GM23338 (cell line): ENCODE measurements at regions not wholly inside any gene's neighbourhood (a gene's known extent, or its start where the extent isn't known, plus 50 kb on each side); places are given as distances from the start of the nearest gene placed in this dataset.
A peak's percentile ranks its signal among the peaks of the same experiment; 100 is the strongest.

Experiments
- ATAC-seq: fragments of 200-7000 bp; cut with Tn5 transposase; 3 replicates; pipeline ENCODE4 v1.9.1; 2020
- DNase-seq: peaks from one replicate; pipeline ENCODE4 v3.0.0-alpha.2; 2015; ENCODE audit warnings: low spot score
- H2AFZ ChIP-seq: fragments of 200-600 bp; sonication (generic); 2 replicates; pipeline ENCODE4 v1.8.0; 2016; ENCODE audit warnings: antibody characterized with exemption, mild to moderate bottlenecking, moderate library complexity
- H3F3A ChIP-seq: fragments of 200-600 bp; sonication (generic); replicated peaks from 2 replicates; pipeline ENCODE4 v1.8.0; 2017; ENCODE audit warnings: antibody characterized with exemption, mixed run types, low read depth
- H3K27ac ChIP-seq: fragments of 200-600 bp; sonication (generic); 2 replicates; pipeline ENCODE4 v1.6.1; 2016; ENCODE audit warnings: low read depth
- H3K27me3 ChIP-seq: fragments of 200-600 bp; sonication (generic); 2 replicates; pipeline ENCODE4 v1.8.0; 2016; ENCODE audit warnings: mild to moderate bottlenecking, mixed run types, moderate library complexity; ENCODE audit not compliant: insufficient read depth
- H3K36me3 ChIP-seq: fragments of 200-600 bp; sonication (generic); 2 replicates; pipeline ENCODE4 v1.8.0; 2016; ENCODE audit warnings: mild to moderate bottlenecking; ENCODE audit not compliant: insufficient read depth
- H3K4me1 ChIP-seq: fragments of 200-600 bp; sonication (generic); 2 replicates; pipeline ENCODE4 v1.8.0; 2016; ENCODE audit warnings: mild to moderate bottlenecking, moderate library complexity; ENCODE audit not compliant: insufficient read depth
- H3K4me2 ChIP-seq: fragments of 200-600 bp; sonication (generic); 2 replicates; pipeline ENCODE4 v1.7.1; 2017; ENCODE audit warnings: mixed run types
- H3K4me3 ChIP-seq: fragments of 200-600 bp; sonication (generic); 2 replicates; pipeline ENCODE4 v1.6.1; 2016; ENCODE audit warnings: mixed run types
- H3K79me2 ChIP-seq: fragments of 200-600 bp; sonication (generic); replicated peaks from 2 replicates; pipeline ENCODE4 v1.8.0; 2017; ENCODE audit warnings: mild to moderate bottlenecking; ENCODE audit not compliant: insufficient read depth
- H3K9me2 ChIP-seq: fragments of 200-600 bp; sonication (generic); 2 replicates; pipeline ENCODE4 v1.8.0; 2017; ENCODE audit not compliant: insufficient read depth
- H4K20me1 ChIP-seq: fragments of 200-600 bp; sonication (generic); replicated peaks from 2 replicates; pipeline ENCODE4 v1.8.0; 2017; ENCODE audit warnings: mild to moderate bottlenecking; ENCODE audit not compliant: insufficient read depth
- H3K27ac Mint-ChIP-seq: 2 replicates; pipeline ENCODE4 v1.8.0; 2020; ENCODE audit warnings: inconsistent platforms, mild to moderate bottlenecking, moderate library complexity, mixed read lengths
- H3K27me3 Mint-ChIP-seq: 3 replicates; pipeline ENCODE4 v1.8.0; 2022; ENCODE audit warnings: low read depth, mild to moderate bottlenecking, moderate library complexity, mixed read lengths, inconsistent platforms; ENCODE audit not compliant: insufficient read depth, poor library complexity
- H3K36me3 Mint-ChIP-seq: 3 replicates; pipeline ENCODE4 v1.8.0; 2021; ENCODE audit warnings: low read depth, mild to moderate bottlenecking, inconsistent platforms, moderate library complexity, mixed read lengths
- H3K4me1 Mint-ChIP-seq: 3 replicates; pipeline ENCODE4 v1.8.0; 2020; ENCODE audit warnings: mild to moderate bottlenecking, inconsistent platforms, mixed read lengths
- H3K4me3 Mint-ChIP-seq: 3 replicates; pipeline ENCODE4 v1.8.0; 2021; ENCODE audit warnings: moderate library complexity, mild to moderate bottlenecking, inconsistent platforms, mixed read lengths
- H3K9me3 Mint-ChIP-seq: 3 replicates; pipeline ENCODE4 v1.8.0; 2020; ENCODE audit warnings: moderate library complexity, mild to moderate bottlenecking, inconsistent platforms, mixed read lengths
- CREB1 ChIP-seq: fragments of 250-450 bp; sonication (Bioruptor Pico); IDR thresholded peaks from 2 replicates; pipeline ENCODE4 v1.5.0; 2020; ENCODE audit warnings: low read depth, mild to moderate bottlenecking, moderate library complexity
- ETS1 ChIP-seq: IDR thresholded peaks from 2 replicates; pipeline ENCODE4 v1.6.1; 2016; ENCODE audit warnings: antibody characterized with exemption
- EZH2 ChIP-seq: fragments of 200-600 bp; sonication (generic); IDR thresholded peaks from one replicate; pipeline ENCODE4 v1.8.0; 2017; ENCODE audit warnings: antibody characterized with exemption, mild to moderate bottlenecking, low read depth; ENCODE audit not compliant: unreplicated experiment
- EZH2phosphoT487 ChIP-seq: fragments of 200-600 bp; sonication (generic); IDR thresholded peaks from one replicate; pipeline ENCODE4 v1.8.1; 2018; ENCODE audit warnings: antibody characterized with exemption; ENCODE audit not compliant: unreplicated experiment
- JUNB ChIP-seq: IDR thresholded peaks from one replicate; pipeline ENCODE4 v1.6.1; 2016; ENCODE audit warnings: antibody characterized with exemption; ENCODE audit not compliant: unreplicated experiment
- POLR2AphosphoS5 ChIP-seq: IDR thresholded peaks from 2 replicates; pipeline ENCODE4 v1.6.1; 2016; ENCODE audit warnings: antibody characterized with exemption, low read depth
- REST ChIP-seq: IDR thresholded peaks from one replicate; pipeline ENCODE4 v1.6.1; 2018; ENCODE audit warnings: antibody characterized with exemption; ENCODE audit not compliant: unreplicated experiment
- ZNF114 ChIP-seq: fragments of 250-450 bp; sonication (Bioruptor Pico); IDR thresholded peaks from 2 replicates; pipeline ENCODE4 v1.5.0; 2020; ENCODE audit warnings: mild to moderate bottlenecking, moderate library complexity

- TF ChIP-seq REST (no peak), EZH2phosphoT487 (no peak), POLR2AphosphoS5 (no peak), JUNB (no peak), CREB1 (CRISPR knock-in tag) (peak; percentile 39; the same call in 1 of the 2 replicates), EZH2 (no peak), ETS1 (no peak)
These were observed 276.9 kb downstream of the TLE3 start (continued) for GRCh38 chr15:69820819-69821218.

- H3K27me3 Mint-ChIP-seq, result peaks cover 9% of the 10 kb centered on the region
- DNase-seq, result no peak
- no peak overlapping the region for H3K27ac Mint-ChIP-seq
- Histone ChIP-seq H3K4me2 (no peak overlapping the region), H3K79me2 (no peaks in the 10 kb centered on the region), H3F3A (no peaks in the 10 kb centered on the region), H3K36me3 (no peaks in the 10 kb centered on the region), H3K4me3 (no peak overlapping the region), H4K20me1 (no peaks in the 10 kb centered on the region), H3K27ac (no peak overlapping the region), H3K9me2 (0 out of 2 replicates have a peak, but pooled peaks cover 3% of the 10 kb centered on the region), H3K4me1 (peaks cover 8% of the 10 kb centered on the region; the same call in 1 of the 2 replicates), H2AFZ (no peak overlapping the region), H3K27me3 (no peaks in the 10 kb centered on the region)
- no peaks in the 10 kb centered on the region for H3K9me3 Mint-ChIP-seq
- no peak overlapping the region for H3K4me3 Mint-ChIP-seq
- ATAC-seq, result no peak
- H3K4me1 Mint-ChIP-seq, result peaks cover 26% of the 10 kb centered on the region
- no peaks in the 10 kb centered on the region for H3K36me3 Mint-ChIP-seq
- TF ChIP-seq EZH2phosphoT487 (no peak), CREB1 (CRISPR knock-in tag) (no peak), EZH2 (no peak), POLR2AphosphoS5 (no peak), ETS1 (no peak), REST (no peak), ZNF114 (no peak)
These were observed 274.4 kb downstream of the TLE3 start for GRCh38 chr15:69823223-69823907.
